H1 (cell line): ENCODE measurements at regions not wholly inside any gene's neighbourhood (a gene's known extent, or its start where the extent isn't known, plus 50 kb on each side); places are given as distances from the start of the nearest gene placed in this dataset.

Experiments used
- CTCF ChIA-PET: fragments of 300-600 bp; sonication (Branson Sonifier 250); formaldehyde crosslinking; loops from one replicate; lab custom pipeline; 2021; ENCODE audit not compliant: partially characterized antibody; lab: Charles Lee
- POLR2A ChIA-PET: fragments of 300-600 bp; sonication (Branson Sonifier 250); formaldehyde crosslinking; loops from one replicate; lab custom pipeline; 2021; ENCODE audit warnings: inconsistent platforms; ENCODE audit not compliant: partially characterized antibody; lab: Charles Lee
- DNase-seq, 2 experiments: peaks; one replicate each; pipeline versions ENCODE4 v3.0.0 to v3.0.0-alpha.2; 2010 to 2022; ENCODE audit warnings: low spot score in 2 of 2, low read depth in 1 of 2, mixed read lengths in 1 of 2
- FAIRE-seq: peaks from 2 replicates; lab custom pipeline; 2011; peaks lifted over from hg19 to GRCh38; lab: Jason Lieb, UNC
- H2AFZ ChIP-seq: 2 replicates; pipeline ENCODE4 v1.8.1; 2012; ENCODE audit warnings: low read length, inconsistent platforms
- H2AK5ac ChIP-seq: 2 replicates; pipeline ENCODE4 v1.6.1; 2013; ENCODE audit warnings: low read depth, low read length
- H2BK120ac ChIP-seq: replicated peaks from 2 replicates; pipeline ENCODE3; 2013; ENCODE audit warnings: low read depth, low read length, inconsistent platforms
- H2BK12ac ChIP-seq: 2 replicates; pipeline ENCODE4 v1.6.1; 2013; ENCODE audit warnings: low read depth, low read length
- H2BK15ac ChIP-seq: 2 replicates; pipeline ENCODE4 v1.6.1; 2013; ENCODE audit warnings: low read length
- H2BK20ac ChIP-seq: 2 replicates; pipeline ENCODE4 v1.6.1; 2013; ENCODE audit warnings: low read length
- H2BK5ac ChIP-seq: 2 replicates; pipeline ENCODE4 v1.6.1; 2013; ENCODE audit warnings: low read depth, low read length
- H3K14ac ChIP-seq: 2 replicates; pipeline ENCODE4 v1.6.1; 2013; ENCODE audit warnings: inconsistent platforms; ENCODE audit not compliant: insufficient read length
- H3K18ac ChIP-seq: 2 replicates; pipeline ENCODE4 v1.6.1; 2013; ENCODE audit warnings: low read length; ENCODE audit errors: extremely low read depth
- H3K23ac ChIP-seq: 2 replicates; pipeline ENCODE4 v1.6.1; 2013; ENCODE audit warnings: inconsistent platforms; ENCODE audit not compliant: insufficient read length
- H3K23me2 ChIP-seq: 2 replicates; pipeline ENCODE4 v1.6.1; 2013; ENCODE audit warnings: low read depth, low read length
- H3K27ac ChIP-seq: 2 replicates; pipeline ENCODE4 v1.6.1; 2011; ENCODE audit warnings: low read depth, low read length, inconsistent platforms
- H3K27me3 ChIP-seq, 4 experiments: replicated peaks in 1 of 4; 1 replicate in 1 of 4; 2 replicates in 3 of 4; pipeline versions ENCODE4 v1.6.1 to v1.8.1; 2011 to 2013; ENCODE audit warnings: low read length in 3 of 4, mild to moderate bottlenecking in 3 of 4, inconsistent platforms in 2 of 4, mixed read lengths in 2 of 4, moderate library complexity in 1 of 4; ENCODE audit not compliant: control insufficient read depth in 3 of 4, insufficient read depth in 3 of 4; ENCODE audit errors: extremely low read depth in 1 of 4
- H3K36me3 ChIP-seq, 4 experiments: 2 replicates each; pipeline versions ENCODE4 v1.6.1 to v1.8.1; 2011 to 2013; ENCODE audit warnings: mild to moderate bottlenecking in 4 of 4, low read length in 3 of 4, moderate library complexity in 2 of 4, control low read depth in 1 of 4, inconsistent platforms in 1 of 4; ENCODE audit not compliant: insufficient read depth in 4 of 4, control insufficient read depth in 2 of 4
- H3K4ac ChIP-seq: replicated peaks from 2 replicates; pipeline ENCODE3; 2013; ENCODE audit warnings: low read length, low read depth, mixed read lengths, inconsistent platforms; ENCODE audit not compliant: insufficient read length
- H3K4me1 ChIP-seq, 4 experiments: replicated peaks in 1 of 4; 1 replicate in 1 of 4; 2 replicates in 3 of 4; pipeline versions ENCODE4 v1.6.1 to v1.8.1; 2011 to 2013; ENCODE audit warnings: low read length in 3 of 4, inconsistent platforms in 2 of 4, mixed read lengths in 1 of 4; ENCODE audit not compliant: insufficient read depth in 4 of 4, control insufficient read depth in 3 of 4
- H3K4me2 ChIP-seq, 2 experiments: 2 replicates each; pipeline versions ENCODE4 v1.6.1 to v1.8.1; 2011 to 2013; ENCODE audit warnings: low read depth in 2 of 2, low read length in 2 of 2, control low read depth in 1 of 2, inconsistent platforms in 1 of 2, mild to moderate bottlenecking in 1 of 2; ENCODE audit not compliant: insufficient read depth in 1 of 2
- H3K4me3 ChIP-seq, 4 experiments: fragments of 200-600, 300-600 bp in 1 of 4; sonication (generic), shearing (Covaris generic), sonication (Bioruptor Twin) in 1 of 4; 2 replicates each; pipeline versions ENCODE4 v1.5.1 to v1.8.1; 2011 to 2016; ENCODE audit warnings: low read length in 4 of 4, low read depth in 3 of 4, control low read depth in 2 of 4, inconsistent platforms in 2 of 4, mild to moderate bottlenecking in 2 of 4, mixed read lengths in 1 of 4, moderate library complexity in 1 of 4; ENCODE audit not compliant: insufficient read depth in 2 of 4; ENCODE audit errors: extremely low read depth in 1 of 4
- H3K56ac ChIP-seq: replicated peaks from 2 replicates; pipeline ENCODE3; 2013; ENCODE audit warnings: low read depth, mild to moderate bottlenecking, mixed read lengths, low read length, inconsistent platforms; ENCODE audit not compliant: insufficient read length
- H3K79me1 ChIP-seq: 2 replicates; pipeline ENCODE4 v1.6.1; 2013; ENCODE audit warnings: low read depth, low read length, control low read depth
- H3K79me2 ChIP-seq, 2 experiments: 2 replicates each; pipeline versions ENCODE4 v1.6.1 to v1.8.1; 2012 to 2013; ENCODE audit warnings: low read length in 2 of 2, mild to moderate bottlenecking in 2 of 2, inconsistent platforms in 1 of 2; ENCODE audit not compliant: insufficient read depth in 2 of 2, control insufficient read depth in 1 of 2
- H3K9ac ChIP-seq, 4 experiments: replicated peaks in 1 of 4; 1 replicate in 1 of 4; 2 replicates in 3 of 4; pipeline versions ENCODE4 v1.6.1 to v1.8.1; 2011 to 2013; ENCODE audit warnings: low read depth in 3 of 4, low read length in 3 of 4, control low read depth in 2 of 4, mild to moderate bottlenecking in 2 of 4, moderate library complexity in 2 of 4, inconsistent platforms in 1 of 4; ENCODE audit errors: extremely low read depth in 1 of 4
- H3K9me3 ChIP-seq, 2 experiments: 2 replicates each; pipeline versions ENCODE4 v1.6.1 to v1.8.1; 2012 to 2013; ENCODE audit warnings: mild to moderate bottlenecking in 2 of 2, moderate library complexity in 2 of 2, control low read depth in 1 of 2, inconsistent platforms in 1 of 2, low read depth in 1 of 2, low read length in 1 of 2, mixed read lengths in 1 of 2; ENCODE audit not compliant: insufficient read depth in 2 of 2
- H4K20me1 ChIP-seq, 2 experiments: replicated peaks in 1 of 2; 2 replicates each; pipeline versions ENCODE3 to v1.8.1; 2011 to 2013; ENCODE audit warnings: inconsistent platforms in 2 of 2, low read length in 2 of 2, mild to moderate bottlenecking in 1 of 2; ENCODE audit not compliant: insufficient read depth in 2 of 2, control insufficient read depth in 1 of 2
- H4K5ac ChIP-seq: 2 replicates; pipeline ENCODE4 v1.6.1; 2013; ENCODE audit warnings: low read length, low read depth, mixed read lengths, inconsistent platforms; ENCODE audit not compliant: insufficient read length
- H4K8ac ChIP-seq: 2 replicates; pipeline ENCODE4 v1.8.0; 2013; ENCODE audit warnings: mild to moderate bottlenecking, moderate library complexity, low read length, inconsistent platforms; ENCODE audit not compliant: insufficient read depth; ENCODE audit errors: extremely low read depth
- H4K91ac ChIP-seq: replicated peaks from 2 replicates; pipeline ENCODE3; 2013; ENCODE audit warnings: low read length, mixed read lengths, inconsistent platforms; ENCODE audit not compliant: insufficient read length
- CBX5 ChIP-seq: fragments of 300-800, 300-1000 bp; sonication (generic); IDR thresholded peaks from 2 replicates; pipeline ENCODE4 v1.7.1; 2016; ENCODE audit warnings: antibody characterized with exemption, low read length, low read depth
- CBX8 ChIP-seq: fragments of 300-800, 300-1000 bp; sonication (generic); IDR thresholded peaks from 2 replicates; pipeline ENCODE4 v1.7.1; 2016; ENCODE audit warnings: low read depth, low read length, borderline replicate concordance
- CREB1 ChIP-seq: IDR thresholded peaks from 2 replicates; pipeline ENCODE4 v1.6.1; 2012; ENCODE audit warnings: inconsistent platforms
- EGR1 ChIP-seq: IDR thresholded peaks from 2 replicates; pipeline ENCODE4 v1.6.1; 2011; ENCODE audit warnings: low read depth, low read length, borderline replicate concordance
- EP300 ChIP-seq, 2 experiments: IDR thresholded peaks; 1 replicate in 1 of 2; 2 replicates in 1 of 2; pipeline ENCODE4 v1.6.1; 2011 to 2012; ENCODE audit warnings: low read depth in 2 of 2, low read length in 2 of 2, mild to moderate bottlenecking in 2 of 2, borderline replicate concordance in 1 of 2, inconsistent platforms in 1 of 2, moderate library complexity in 1 of 2
- EZH2 ChIP-seq: fragments of 200-600 bp; sonication (generic); IDR thresholded peaks from 2 replicates; pipeline ENCODE4 v1.7.1; 2012; ENCODE audit warnings: low read depth, mild to moderate bottlenecking, moderate library complexity, low read length, inconsistent platforms; ENCODE audit not compliant: severe bottlenecking
- JUND ChIP-seq: IDR thresholded peaks from 2 replicates; pipeline ENCODE4 v1.6.1; 2011; ENCODE audit warnings: mild to moderate bottlenecking, improper control_type of control experiment, low read length
- NRF1 ChIP-seq: IDR thresholded peaks from 2 replicates; pipeline ENCODE4 v1.6.1; 2011; ENCODE audit warnings: mild to moderate bottlenecking, low read depth, low read length, improper control_type of control experiment
- RFX5 ChIP-seq: IDR thresholded peaks from 2 replicates; pipeline ENCODE4 v1.6.1; 2011; ENCODE audit warnings: low read depth, low read length, improper control_type of control experiment, borderline replicate concordance
- SAP30 ChIP-seq: fragments of 300-600 bp; sonication (generic); IDR thresholded peaks from 2 replicates; pipeline ENCODE4 v1.7.1; 2012; ENCODE audit warnings: low read length, moderate library complexity, mild to moderate bottlenecking, inconsistent platforms; ENCODE audit not compliant: insufficient read depth, insufficient replicate concordance
- SP1 ChIP-seq: IDR thresholded peaks from 2 replicates; pipeline ENCODE4 v1.6.1; 2011; ENCODE audit warnings: low read depth, low read length
- SP2 ChIP-seq: IDR thresholded peaks from 2 replicates; pipeline ENCODE4 v1.6.1; 2012; ENCODE audit warnings: mild to moderate bottlenecking, low read length, inconsistent platforms
- SP4 ChIP-seq: IDR thresholded peaks from 2 replicates; pipeline ENCODE4 v1.6.1; 2012; ENCODE audit warnings: low read length, inconsistent platforms
- TAF7 ChIP-seq: optimal IDR thresholded peaks from 2 replicates; pipeline ENCODE3; 2011; ENCODE audit warnings: low read depth, mild to moderate bottlenecking, inconsistent platforms, low read length, moderate library complexity, borderline replicate concordance
- TCF12 ChIP-seq: IDR thresholded peaks from 2 replicates; pipeline ENCODE4 v1.6.1; 2011; ENCODE audit warnings: low read depth, mild to moderate bottlenecking, low read length
- TEAD4 ChIP-seq: IDR thresholded peaks from 2 replicates; pipeline ENCODE4 v1.6.1; 2012; ENCODE audit warnings: low read depth, low read length, inconsistent platforms, mixed read lengths
- ZNF274 ChIP-seq: IDR thresholded peaks from 2 replicates; pipeline ENCODE4 v1.7.0; 2012; ENCODE audit warnings: low read length, borderline replicate concordance; ENCODE audit errors: extremely low read depth
- WGBS, 2 experiments: shearing (Covaris generic) in 1 of 2; methylation state at CpG; one replicate each; pipeline versions ENCODE4 v1.1.6 to v1.1.7; 2013 to 2015; ENCODE audit warnings: low lambda C conversion rate in 2 of 2, mixed read lengths in 2 of 2, inconsistent platforms in 1 of 2, low coverage in 1 of 2, missing lambda C conversion rate in 1 of 2; ENCODE audit not compliant: insufficient replicate concordance in 2 of 2, insufficient coverage in 1 of 2, insufficient read length in 1 of 2; ENCODE audit errors: extremely low coverage in 1 of 2, missing lambda C conversion rate in 1 of 2; 5-methylcytosine and 5-hydroxymethylcytosine counted together

DNA sequence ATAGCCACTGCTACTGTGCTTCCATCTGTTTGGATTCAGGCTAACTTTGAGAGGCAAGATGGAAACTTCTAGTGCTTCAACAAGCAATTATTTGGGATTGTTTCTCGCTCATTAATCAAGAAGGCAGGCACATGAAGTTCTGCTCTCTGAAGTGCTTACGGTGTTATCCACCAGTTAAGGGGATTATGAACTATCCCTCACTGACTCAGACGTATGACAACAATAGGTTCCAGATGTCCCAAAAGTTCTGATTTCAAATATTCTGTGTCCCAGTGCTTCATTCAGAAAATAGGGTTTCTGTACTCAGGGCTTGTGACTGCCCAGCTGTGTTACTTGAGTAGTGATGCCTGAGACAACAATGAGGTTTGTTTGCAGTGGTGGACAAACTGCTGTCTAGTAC, 81.0 kb downstream of the HACD1 start:
- H3K36me3 ChIP-seq = no peaks in the 10 kb centered on the region
- no peaks in the 10 kb centered on the region for H3K79me1 ChIP-seq
- no peaks in the 10 kb centered on the region for H3K27me3 ChIP-seq
- ChIA-PET POLR2A (no interaction called here), CTCF (interaction anchor here (0.6 kb wide), 1 partner anchor 875 kb away, joined by 3 read pairs; no protein-coding TSS in a partner anchor)
- 91% methylated on average over 3 of the region's 3 CpGs; no CpG with 5 or more reads in 1 of the 2 experiments for WGBS, 2 experiments
- H3K9me3 ChIP-seq = no peaks in the 10 kb centered on the region
- no peaks in the 10 kb centered on the region for H3K4me1 ChIP-seq
- no peak overlapping the region for H3K23ac ChIP-seq
- no peak overlapping the region for H2BK20ac ChIP-seq
- H3K14ac ChIP-seq = no peak overlapping the region
- no peak overlapping the region for H3K56ac ChIP-seq
- H2AFZ ChIP-seq = no peak overlapping the region
- H4K20me1 ChIP-seq = no peaks in the 10 kb centered on the region
- no peaks in the 10 kb centered on the region for H3K79me2 ChIP-seq
- H2BK5ac ChIP-seq = no peak overlapping the region
- no peak overlapping the region for H4K8ac ChIP-seq
- no peaks in the 10 kb centered on the region for H3K23me2 ChIP-seq
- H3K4me3 ChIP-seq = no peak overlapping the region
- no peak overlapping the region for H3K4ac ChIP-seq
- no peak overlapping the region for H4K5ac ChIP-seq
- no peak overlapping the region for H3K18ac ChIP-seq
- H3K4me2 ChIP-seq = no peak overlapping the region
- H2BK12ac ChIP-seq = no peak overlapping the region
- FAIRE-seq = no peak
- no peak overlapping the region for H2BK15ac ChIP-seq
- H3K27ac ChIP-seq = no peak overlapping the region
- no peak overlapping the region for H4K91ac ChIP-seq
- DNase-seq = no peak
- no peak overlapping the region for H3K9ac ChIP-seq
- H2AK5ac ChIP-seq = no peak overlapping the region
- no peak overlapping the region for H2BK120ac ChIP-seq
- no peak for TF ChIP-seq RFX5
- TF ChIP-seq SP1 = no peak
- no peak for TF ChIP-seq EZH2
- no peak for TF ChIP-seq EP300 (IDR thresholded peaks at IDR 0.05; ENCODE audit: borderline replicate concordance in 1 of 2, low read depth in 2 of 2, low read length in 2 of 2)
- TF ChIP-seq CREB1 = no peak
- TF ChIP-seq TEAD4 = no peak
- no peak for TF ChIP-seq SP4
- no peak for TF ChIP-seq CBX5
- no peak for TF ChIP-seq JUND
- no peak for TF ChIP-seq CBX8
- no peak for TF ChIP-seq NRF1
- no peak for TF ChIP-seq ZNF274
- no peak for TF ChIP-seq EGR1
- no peak for TF ChIP-seq TCF12
- no peak for TF ChIP-seq SP2
- TF ChIP-seq SAP30 = no peak
- TF ChIP-seq TAF7 = no peak
